ENCODE measurements at regions not wholly inside any gene's neighbourhood (a gene's known extent, or its start where the extent isn't known, plus 50 kb on each side); places are given as distances from the start of the nearest gene placed in this dataset.

- no peak for DNase-seq (ENCODE audit: low spot score)
- Mint-ChIP-seq H3K27ac (no peak overlapping the region), H3K4me3 (no peak overlapping the region), H3K9me3 (0 out of 2 replicates have a peak, but pooled peaks cover 3% of the 10 kb centered on the region), H3K36me3 (no peaks in the 10 kb centered on the region), H3K4me1 (peaks cover 4% of the 10 kb centered on the region; the same call in 1 of the 2 replicates), H3K27me3 (ENCODE audit: low read depth) (no peaks in the 10 kb centered on the region)
- ChIA-PET POLR2A (no interaction called here), CTCF (no interaction called here)
- ATAC-seq = no peak
- TF ChIP-seq ZNF138 (CRISPR knock-in tag; conservative IDR thresholded peaks at IDR 0.05) = no peak
- no peak for TF ChIP-seq E2F1 (CRISPR knock-in tag; IDR thresholded peaks at IDR 0.05)
- no peak for TF ChIP-seq JAZF1 (CRISPR knock-in tag; IDR thresholded peaks at IDR 0.05)
- no peak for TF ChIP-seq ZNF396 (CRISPR knock-in tag; IDR thresholded peaks at IDR 0.05; ENCODE audit: borderline replicate concordance)
- TF ChIP-seq MXD4 (CRISPR knock-in tag; IDR thresholded peaks at IDR 0.05; ENCODE audit: borderline replicate concordance) = no peak
- TF ChIP-seq ZNF416 (CRISPR knock-in tag; IDR thresholded peaks at IDR 0.05) = no peak
- no peak for TF ChIP-seq NR1H2 (CRISPR knock-in tag; IDR thresholded peaks at IDR 0.05)
- TF ChIP-seq HMGXB4 (CRISPR knock-in tag; IDR thresholded peaks at IDR 0.05) = no peak
- no peak for TF ChIP-seq IRF1 (CRISPR knock-in tag; IDR thresholded peaks at IDR 0.05)
- TF ChIP-seq ZNF671 (CRISPR knock-in tag; IDR thresholded peaks at IDR 0.05) = no peak
- TF ChIP-seq TEAD4 (CRISPR knock-in tag; IDR thresholded peaks at IDR 0.05) = no peak
- TF ChIP-seq AR (CRISPR knock-in tag; IDR thresholded peaks at IDR 0.05) = no peak
Measured at GRCh38 chrX:14476205-14476604, 53.1 kb upstream of the GLRA2 start.

GRCh38 chrX:14449773-14450172 is 79.6 kb upstream of the GLRA2 start:
- DNase-seq (ENCODE audit: low spot score) = no peak
- Mint-ChIP-seq H3K36me3 (no peaks in the 10 kb centered on the region), H3K27ac (no peak overlapping the region), H3K9me3 (no peaks in the 10 kb centered on the region), H3K4me1 (no peaks in the 10 kb centered on the region), H3K27me3 (ENCODE audit: low read depth) (no peaks in the 10 kb centered on the region), H3K4me3 (no peak overlapping the region)
- CTCF ChIA-PET = no interaction called here
- POLR2A ChIA-PET = no interaction called here
- ATAC-seq = no peak
- TF ChIP-seq ZNF263 (CRISPR knock-in tag; IDR thresholded peaks at IDR 0.05; ENCODE audit: low read depth) (no peak), FOXP1 (CRISPR knock-in tag; IDR thresholded peaks at IDR 0.05; ENCODE audit: borderline replicate concordance) (no peak), MYBL2 (CRISPR knock-in tag; IDR thresholded peaks at IDR 0.05) (no peak), TEAD4 (CRISPR knock-in tag; IDR thresholded peaks at IDR 0.05) (no peak), ERG (CRISPR knock-in tag; IDR thresholded peaks at IDR 0.05) (no peak), ARID4B (CRISPR knock-in tag; IDR thresholded peaks at IDR 0.05; ENCODE audit: borderline replicate concordance) (no peak), PREB (CRISPR knock-in tag; IDR thresholded peaks at IDR 0.05; ENCODE audit: borderline replicate concordance) (no peak)
